ENCODE measurements at regions not wholly inside any gene's neighbourhood (a gene's known extent, or its start where the extent isn't known, plus 50 kb on each side); places are given as distances from the start of the nearest gene placed in this dataset.

DNA sequence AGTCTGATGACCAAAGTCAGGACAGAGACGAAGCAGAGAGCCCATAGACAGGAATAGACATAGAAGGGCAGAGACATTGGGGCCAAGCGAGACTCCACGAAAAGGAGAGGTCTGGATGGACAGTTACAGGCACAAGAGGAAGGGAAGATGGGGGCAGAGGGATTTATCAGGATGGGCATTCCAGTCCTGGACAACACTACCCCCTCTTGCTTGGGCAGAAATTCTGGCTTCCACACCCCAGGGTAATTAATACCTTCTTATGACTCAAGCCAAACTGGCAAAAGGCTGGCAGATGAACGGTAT, 82.2 kb upstream of the MAFB start:
- no peak overlapping the region for H3K4ac ChIP-seq (replicated peaks; ENCODE audit: insufficient read length, low read depth, low read length)
- no peaks in the 10 kb centered on the region; a peak in 1 of 7 replicates for H3K27me3 ChIP-seq (replicated peaks in 1 of 4; ENCODE audit: control insufficient read depth in 3 of 4, extremely low read depth in 1 of 4, insufficient read depth in 3 of 4, low read length in 3 of 4)
- no peak overlapping the region for H2BK12ac ChIP-seq (ENCODE audit: low read depth, low read length)
- H3K4me1 ChIP-seq (replicated peaks in 1 of 4; ENCODE audit: control insufficient read depth in 3 of 4, insufficient read depth in 4 of 4, low read length in 3 of 4) = peaks cover 0 to 7% (median 0%) of the 10 kb centered on the region in 4 experiments; a peak in 3 of 7 replicates
- no peak overlapping the region for H2BK5ac ChIP-seq (ENCODE audit: low read depth, low read length)
- H4K5ac ChIP-seq (ENCODE audit: insufficient read length, low read depth, low read length) = no peak overlapping the region
- no peaks in the 10 kb centered on the region for H3K23me2 ChIP-seq (ENCODE audit: low read depth, low read length)
- H3K79me1 ChIP-seq (ENCODE audit: low read depth, low read length) = no peaks in the 10 kb centered on the region
- no peak overlapping the region for H3K18ac ChIP-seq (ENCODE audit: extremely low read depth, low read length)
- no peak overlapping the region for H2BK15ac ChIP-seq (ENCODE audit: low read length)
- H3K36me3 ChIP-seq (ENCODE audit: control insufficient read depth in 2 of 4, insufficient read depth in 4 of 4, low read length in 3 of 4) = no peaks in the 10 kb centered on the region
- no peak overlapping the region for H3K23ac ChIP-seq (ENCODE audit: insufficient read length)
- H3K9me3 ChIP-seq (ENCODE audit: insufficient read depth in 2 of 2, low read depth in 1 of 2, low read length in 1 of 2) = no peaks in the 10 kb centered on the region
- H2AFZ ChIP-seq (ENCODE audit: low read length) = no peak overlapping the region
- H4K8ac ChIP-seq (ENCODE audit: extremely low read depth, insufficient read depth, low read length) = peak overlapping the region; percentile 53; the same call in 1 of the 2 replicates
- no peak overlapping the region for H2BK20ac ChIP-seq (ENCODE audit: low read length)
- H3K14ac ChIP-seq (ENCODE audit: insufficient read length) = no peak overlapping the region
- ChIA-PET POLR2A (ENCODE audit: partially characterized antibody) (no interaction called here), CTCF (ENCODE audit: partially characterized antibody) (interaction anchor here (0.9 to 1.0 kb wide), 2 partner anchors 108 to 173 kb away, joined by 3 to 8 read pairs; no protein-coding TSS in a partner anchor)
- H3K56ac ChIP-seq (replicated peaks; ENCODE audit: insufficient read length, low read depth, low read length) = no peak overlapping the region
- H3K27ac ChIP-seq (ENCODE audit: low read depth, low read length) = no peak overlapping the region
- TF ChIP-seq KDM5A (IDR thresholded peaks at IDR 0.05; ENCODE audit: low read length) = no peak
- no peak overlapping the region for H2AK5ac ChIP-seq (ENCODE audit: low read depth, low read length)
- H4K20me1 ChIP-seq (replicated peaks in 1 of 2; ENCODE audit: control insufficient read depth in 1 of 2, insufficient read depth in 2 of 2, low read length in 2 of 2) = peaks cover 0 to 2% of the 10 kb centered on the region in 2 experiments
- no peaks in the 10 kb centered on the region for H3K79me2 ChIP-seq (ENCODE audit: control insufficient read depth in 1 of 2, insufficient read depth in 2 of 2, low read length in 2 of 2)
- WGBS, 2 experiments (ENCODE audit: extremely low coverage in 1 of 2, insufficient coverage in 1 of 2, insufficient read length in 1 of 2, insufficient replicate concordance in 2 of 2, low coverage in 1 of 2, low lambda C conversion rate in 2 of 2, missing lambda C conversion rate in 1 of 2) = 80% methylated on average over 4 of the region's 4 CpGs; no CpG with 5 or more reads in 1 of the 2 experiments
- no peak for FAIRE-seq
- H3K4me3 ChIP-seq (ENCODE audit: extremely low read depth in 1 of 4, insufficient read depth in 2 of 4, low read depth in 3 of 4, low read length in 4 of 4) = no peak overlapping the region
- H3K4me2 ChIP-seq (ENCODE audit: insufficient read depth in 1 of 2, low read depth in 2 of 2, low read length in 2 of 2) = no peak overlapping the region
- H4K91ac ChIP-seq (replicated peaks; ENCODE audit: insufficient read length, low read length) = no peak overlapping the region
- H3K9ac ChIP-seq (replicated peaks in 1 of 4; ENCODE audit: extremely low read depth in 1 of 4, low read depth in 3 of 4, low read length in 3 of 4) = no peak overlapping the region
- H2BK120ac ChIP-seq (replicated peaks; ENCODE audit: low read depth, low read length) = no peak overlapping the region
- DNase-seq (ENCODE audit: low read depth in 1 of 2, low spot score in 2 of 2) = no peak
